ENCODE measurements at regions not wholly inside any gene's neighbourhood (a gene's known extent, or its start where the extent isn't known, plus 50 kb on each side); places are given as distances from the start of the nearest gene placed in this dataset.

DNA sequence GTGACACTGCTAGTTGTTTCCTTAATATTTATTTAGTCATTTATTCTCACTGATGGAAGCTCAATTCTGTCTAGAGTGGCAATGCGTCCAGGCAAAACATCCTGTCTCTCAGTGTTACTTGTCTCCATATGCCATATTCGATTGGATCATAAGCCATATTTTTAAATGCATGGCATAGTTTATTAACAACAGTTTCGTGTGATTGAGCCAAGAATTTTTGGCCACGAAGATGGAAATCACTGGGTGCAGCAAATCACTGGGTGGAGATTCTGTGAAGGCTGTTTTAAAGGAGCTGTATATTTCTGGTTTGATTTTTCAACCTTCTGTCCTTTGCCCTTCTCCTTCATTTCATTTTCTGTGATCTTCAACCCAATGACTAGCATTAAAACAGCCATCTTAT lies 205.2 kb downstream of the JRKL start:
- TF ChIP-seq, protein P1, sequence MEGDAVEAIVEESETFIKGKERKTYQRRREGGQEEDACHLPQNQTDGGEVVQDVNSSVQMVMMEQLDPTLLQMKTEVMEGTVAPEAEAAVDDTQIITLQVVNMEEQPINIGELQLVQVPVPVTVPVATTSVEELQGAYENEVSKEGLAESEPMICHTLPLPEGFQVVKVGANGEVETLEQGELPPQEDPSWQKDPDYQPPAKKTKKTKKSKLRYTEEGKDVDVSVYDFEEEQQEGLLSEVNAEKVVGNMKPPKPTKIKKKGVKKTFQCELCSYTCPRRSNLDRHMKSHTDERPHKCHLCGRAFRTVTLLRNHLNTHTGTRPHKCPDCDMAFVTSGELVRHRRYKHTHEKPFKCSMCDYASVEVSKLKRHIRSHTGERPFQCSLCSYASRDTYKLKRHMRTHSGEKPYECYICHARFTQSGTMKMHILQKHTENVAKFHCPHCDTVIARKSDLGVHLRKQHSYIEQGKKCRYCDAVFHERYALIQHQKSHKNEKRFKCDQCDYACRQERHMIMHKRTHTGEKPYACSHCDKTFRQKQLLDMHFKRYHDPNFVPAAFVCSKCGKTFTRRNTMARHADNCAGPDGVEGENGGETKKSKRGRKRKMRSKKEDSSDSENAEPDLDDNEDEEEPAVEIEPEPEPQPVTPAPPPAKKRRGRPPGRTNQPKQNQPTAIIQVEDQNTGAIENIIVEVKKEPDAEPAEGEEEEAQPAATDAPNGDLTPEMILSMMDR (IDR thresholded peaks at IDR 0.05) = no peak
- no peak for TF ChIP-seq EZH2 (IDR thresholded peaks at IDR 0.05)
- no peak for TF ChIP-seq EZH2phosphoT487 (IDR thresholded peaks at IDR 0.05)
